NCI-H1092 (cell line): ENCODE measurements at regions not wholly inside any gene's neighbourhood (a gene's known extent, or its start where the extent isn't known, plus 50 kb on each side); places are given as distances from the start of the nearest gene placed in this dataset.
"Not testable (repeated sequence)": the region's sequence is repeated elsewhere in the genome, so short reads cannot be mapped to it uniquely, and the experiment has no call there.

Experiments used
- DNase-seq: peaks from one replicate; lab custom pipeline; 2025; lab: John Stamatoyannopoulos, UW

GRCh38 chr1:242623756-242624155 lies 99.3 kb upstream of the PLD5 start:
- no peak for DNase-seq

GRCh38 chr1:242623119-242623518 lies 98.6 kb upstream of the PLD5 start:
- DNase-seq: no peak

GRCh38 chr1:242613266-242613815 lies 88.8 kb upstream of the PLD5 start:
- DNase-seq: no peak

GRCh38 chr1:242610209-242610608 lies 85.7 kb upstream of the PLD5 start:
- no peak for DNase-seq

GRCh38 chr1:242605521-242605920 lies 81.0 kb upstream of the PLD5 start:
- no peak for DNase-seq

- no peak for DNase-seq
Measured at GRCh38 chr1:242602001-242602400, 77.5 kb upstream of the PLD5 start.

GRCh38 chr1:242593756-242594155 lies 69.3 kb upstream of the PLD5 start:
- not testable (repeated sequence) for DNase-seq

- DNase-seq: no peak
Measured at GRCh38 chr1:242586360-242586680, 61.8 kb upstream of the PLD5 start.

- DNase-seq: no peak
Measured at GRCh38 chr1:242585616-242586359, 61.3 kb upstream of the PLD5 start.

- DNase-seq: no peak
Measured at GRCh38 chr1:242582669-242583068, 58.2 kb upstream of the PLD5 start.

- DNase-seq: no peak
Measured at GRCh38 chr1:242579528-242580235, 55.2 kb upstream of the PLD5 start.
